ENCODE measurements at regions not wholly inside any gene's neighbourhood (a gene's known extent, or its start where the extent isn't known, plus 50 kb on each side); places are given as distances from the start of the nearest gene placed in this dataset.

GRCh38 chr11:122183933-122184332 lies 67.9 kb upstream of the BLID start:
- TF ChIP-seq TAF1 (IDR thresholded peaks at IDR 0.05; ENCODE audit: low read depth, low read length) (no peak), POLR2AphosphoS5 (IDR thresholded peaks at IDR 0.05; ENCODE audit: low read depth, low read length) (no peak), POLR2A (IDR thresholded peaks at IDR 0.05; ENCODE audit: low read depth, low read length) (no peak), POU2F2 (IDR thresholded peaks at IDR 0.05; ENCODE audit: low read depth, low read length) (no peak), SPI1 (IDR thresholded peaks at IDR 0.05; ENCODE audit: low read depth, low read length) (no peak), PAX5 (IDR thresholded peaks at IDR 0.05; ENCODE audit: insufficient read depth, low read length, severe bottlenecking) (no peak)

Data from GM12891 (cell line).